ENCODE measurements at regions not wholly inside any gene's neighbourhood (a gene's known extent, or its start where the extent isn't known, plus 50 kb on each side); places are given as distances from the start of the nearest gene placed in this dataset.

- no peak for DNase-seq
Measured at GRCh38 chr10:10477844-10478243, 539.8 kb upstream of the CELF2 start.

- no peak for DNase-seq
Measured at GRCh38 chr10:10479465-10479864, 538.2 kb upstream of the CELF2 start.

- DNase-seq: no peak
Measured at GRCh38 chr10:10482613-10483012, 535.1 kb upstream of the CELF2 start.

GRCh38 chr10:10489076-10489475 lies 528.6 kb upstream of the CELF2 start:
- no peak for DNase-seq

- DNase-seq: no peak
Measured at GRCh38 chr10:10489805-10490571, 527.7 kb upstream of the CELF2 start.

GRCh38 chr10:10490581-10490980 lies 527.1 kb upstream of the CELF2 start:
- no peak for DNase-seq

- DNase-seq: no peak
Measured at GRCh38 chr10:10492420-10492819, 525.3 kb upstream of the CELF2 start.

GRCh38 chr10:10493833-10494232 lies 523.8 kb upstream of the CELF2 start:
- no peak for DNase-seq

GRCh38 chr10:10497245-10497644 lies 520.4 kb upstream of the CELF2 start:
- DNase-seq: no peak

- no peak for DNase-seq
Measured at GRCh38 chr10:10498781-10499180, 518.9 kb upstream of the CELF2 start.

GRCh38 chr10:10499839-10500238 lies 517.8 kb upstream of the CELF2 start:
- DNase-seq: no peak

GRCh38 chr10:10500937-10501336 lies 516.7 kb upstream of the CELF2 start:
- no peak for DNase-seq

- DNase-seq: no peak
Measured at GRCh38 chr10:10503772-10504171, 513.9 kb upstream of the CELF2 start.

- no peak for DNase-seq
Measured at GRCh38 chr10:10508211-10508610, 509.5 kb upstream of the CELF2 start.

- no peak for DNase-seq
Measured at GRCh38 chr10:10510179-10510578, 507.5 kb upstream of the CELF2 start.

- no peak for DNase-seq
Measured at GRCh38 chr10:10513067-10513466, 504.6 kb upstream of the CELF2 start.

GRCh38 chr10:10513898-10514297 lies 503.8 kb upstream of the CELF2 start:
- no peak for DNase-seq

- no peak for DNase-seq
Measured at GRCh38 chr10:10514797-10515196, 502.9 kb upstream of the CELF2 start.

GRCh38 chr10:10515479-10516204 lies 502.0 kb upstream of the CELF2 start:
- no peak for DNase-seq

GRCh38 chr10:10516346-10517130 lies 501.1 kb upstream of the CELF2 start:
- no peak for DNase-seq

GRCh38 chr10:10517866-10518265 lies 499.8 kb upstream of the CELF2 start:
- DNase-seq: no peak

GRCh38 chr10:10519674-10520073 lies 498.0 kb upstream of the CELF2 start:
- DNase-seq: no peak

GRCh38 chr10:10520491-10521385 lies 496.9 kb upstream of the CELF2 start:
- DNase-seq: no peak

Data from DMS79 treated with DMSO at 0.1 percent for 48 hours (cell line).